ENCODE measurements at regions not wholly inside any gene's neighbourhood (a gene's known extent, or its start where the extent isn't known, plus 50 kb on each side); places are given as distances from the start of the nearest gene placed in this dataset.
"Not testable (repeated sequence)": the region's sequence is repeated elsewhere in the genome, so short reads cannot be mapped to it uniquely, and the experiment has no call there.

- 59% methylated on average over 10 of the region's 10 CpGs for WGBS
- Histone ChIP-seq H3K4me1 (ENCODE audit: control insufficient read depth, insufficient read depth, low read length) (no peaks in the 10 kb centered on the region), H3K4me3 (ENCODE audit: low read length) (no peak overlapping the region), H3K27ac (ENCODE audit: low read length) (no peak overlapping the region), H3K9me3 (ENCODE audit: control insufficient read depth, low read length) (no peaks in the 10 kb centered on the region), H3K27me3 (ENCODE audit: control insufficient read depth, insufficient read depth) (no peaks in the 10 kb centered on the region)
- intact Hi-C loops (cut with DNase I): no loop called here
- no peak for ATAC-seq
- no peak for DNase-seq
Observed at GRCh38 chr2:166381-166780, 97.5 kb downstream of the SH3YL1 start.

- Histone ChIP-seq H3K27ac (ENCODE audit: low read length) (no peak overlapping the region), H3K27me3 (ENCODE audit: control insufficient read depth, insufficient read depth) (no peaks in the 10 kb centered on the region), H3K4me1 (ENCODE audit: control insufficient read depth, insufficient read depth, low read length) (no peaks in the 10 kb centered on the region), H3K9me3 (ENCODE audit: control insufficient read depth, low read length) (no peaks in the 10 kb centered on the region), H3K4me3 (ENCODE audit: low read length) (no peak overlapping the region)
- intact Hi-C loops (cut with DNase I): no loop called here
- 52% methylated on average over 1 of the region's 1 CpG for WGBS
- ATAC-seq: no peak
- DNase-seq: no peak
Observed at GRCh38 chr2:165530-165929, 98.3 kb downstream of the SH3YL1 start.

- intact Hi-C loops (cut with DNase I): no loop called here
- no peak overlapping the region for H3K27ac ChIP-seq (ENCODE audit: low read length)
- ATAC-seq (no peak), DNase-seq (no peak)
- H3K9me3 ChIP-seq (ENCODE audit: control insufficient read depth, low read length): no peaks in the 10 kb centered on the region
- no peaks in the 10 kb centered on the region for H3K4me1 ChIP-seq (ENCODE audit: control insufficient read depth, insufficient read depth, low read length)
- H3K4me3 ChIP-seq (ENCODE audit: low read length): no peak overlapping the region
- WGBS: 78% methylated on average over 13 of the region's 13 CpGs
- H3K27me3 ChIP-seq (ENCODE audit: control insufficient read depth, insufficient read depth): no peaks in the 10 kb centered on the region
Observed at GRCh38 chr2:162473-163382, 101.1 kb downstream of the SH3YL1 start.

- H3K27ac ChIP-seq (ENCODE audit: low read length): no peak overlapping the region
- H3K27me3 ChIP-seq (ENCODE audit: control insufficient read depth, insufficient read depth): no peaks in the 10 kb centered on the region
- no peak for DNase-seq
- no peak for ATAC-seq
- no peaks in the 10 kb centered on the region for H3K9me3 ChIP-seq (ENCODE audit: control insufficient read depth, low read length)
- no peak overlapping the region for H3K4me3 ChIP-seq (ENCODE audit: low read length)
- 79% methylated on average over 7 of the region's 7 CpGs for WGBS
- no peaks in the 10 kb centered on the region for H3K4me1 ChIP-seq (ENCODE audit: control insufficient read depth, insufficient read depth, low read length)
- intact Hi-C loops (cut with DNase I): no loop called here
Observed at GRCh38 chr2:161729-162128, 102.1 kb downstream of the SH3YL1 start.

- Histone ChIP-seq H3K27ac (ENCODE audit: low read length) (no peak overlapping the region), H3K27me3 (ENCODE audit: control insufficient read depth, insufficient read depth) (no peaks in the 10 kb centered on the region), H3K9me3 (ENCODE audit: control insufficient read depth, low read length) (no peaks in the 10 kb centered on the region), H3K4me1 (ENCODE audit: control insufficient read depth, insufficient read depth, low read length) (no peaks in the 10 kb centered on the region), H3K4me3 (ENCODE audit: low read length) (no peak overlapping the region)
- intact Hi-C loops (cut with DNase I): no loop called here
- DNase-seq (no peak), ATAC-seq (no peak)
- 25% methylated on average over 6 of the region's 6 CpGs for WGBS
Observed at GRCh38 chr2:151553-152334, 105.4 kb upstream of the FAM110C start.

- no peak for DNase-seq
- no peak overlapping the region for H3K4me3 ChIP-seq (ENCODE audit: low read length)
- no peak overlapping the region for H3K27ac ChIP-seq (ENCODE audit: low read length)
- no peaks in the 10 kb centered on the region for H3K27me3 ChIP-seq (ENCODE audit: control insufficient read depth, insufficient read depth)
- no peaks in the 10 kb centered on the region for H3K9me3 ChIP-seq (ENCODE audit: control insufficient read depth, low read length)
- ATAC-seq: no peak
- no peaks in the 10 kb centered on the region for H3K4me1 ChIP-seq (ENCODE audit: control insufficient read depth, insufficient read depth, low read length)
- intact Hi-C loops (cut with DNase I): no loop called here
- WGBS: 87% methylated on average over 2 of the region's 2 CpGs
Observed at GRCh38 chr2:145407-145806, 99.1 kb upstream of the FAM110C start.

- Histone ChIP-seq H3K27ac (ENCODE audit: low read length) (no peak overlapping the region), H3K4me1 (ENCODE audit: control insufficient read depth, insufficient read depth, low read length) (no peaks in the 10 kb centered on the region), H3K27me3 (ENCODE audit: control insufficient read depth, insufficient read depth) (no peaks in the 10 kb centered on the region), H3K9me3 (ENCODE audit: control insufficient read depth, low read length) (no peaks in the 10 kb centered on the region), H3K4me3 (ENCODE audit: low read length) (no peak overlapping the region)
- intact Hi-C loops (cut with DNase I): no loop called here
- DNase-seq: no peak
- 59% methylated on average over 4 of the region's 4 CpGs for WGBS
- no peak for ATAC-seq
Observed at GRCh38 chr2:141611-142010, 95.3 kb upstream of the FAM110C start.

GRCh38 chr2:136666-137065, 90.4 kb upstream of the FAM110C start:
- H3K4me1 ChIP-seq (ENCODE audit: control insufficient read depth, insufficient read depth, low read length): no peaks in the 10 kb centered on the region
- DNase-seq (no peak), ATAC-seq (no peak)
- intact Hi-C loops (cut with DNase I): no loop called here
- no peak overlapping the region for H3K27ac ChIP-seq (ENCODE audit: low read length)
- H3K4me3 ChIP-seq (ENCODE audit: low read length): no peak overlapping the region
- H3K9me3 ChIP-seq (ENCODE audit: control insufficient read depth, low read length): no peaks in the 10 kb centered on the region
- 76% methylated on average over 7 of the region's 7 CpGs for WGBS
- no peaks in the 10 kb centered on the region for H3K27me3 ChIP-seq (ENCODE audit: control insufficient read depth, insufficient read depth)

GRCh38 chr2:133675-134593, 87.6 kb upstream of the FAM110C start:
- peak; percentile 43 to 72 for ATAC-seq
- H3K27me3 ChIP-seq (ENCODE audit: control insufficient read depth, insufficient read depth): no peaks in the 10 kb centered on the region

GRCh38 chr2:126769-127168, 80.5 kb upstream of the FAM110C start:
- WGBS: 97% methylated on average over 24 of the region's 31 CpGs
- intact Hi-C loops (cut with DNase I): not testable (repeated sequence)

More at GRCh38 chr2:133675-134593, 87.6 kb upstream of the FAM110C start:
- 49% methylated on average over 7 of the region's 7 CpGs for WGBS
- Histone ChIP-seq H3K27ac (ENCODE audit: low read length) (no peak overlapping the region), H3K4me1 (ENCODE audit: control insufficient read depth, insufficient read depth, low read length) (no peaks in the 10 kb centered on the region), H3K9me3 (ENCODE audit: control insufficient read depth, low read length) (no peaks in the 10 kb centered on the region), H3K4me3 (ENCODE audit: low read length) (no peak overlapping the region)
- intact Hi-C loops (cut with DNase I): no loop called here
- DNase-seq: no peak

More at GRCh38 chr2:126769-127168, 80.5 kb upstream of the FAM110C start:
- not testable (repeated sequence) for H3K27me3 ChIP-seq (ENCODE audit: control insufficient read depth, insufficient read depth); H3K4me1 ChIP-seq (ENCODE audit: control insufficient read depth, insufficient read depth, low read length); H3K27ac ChIP-seq (ENCODE audit: low read length); ATAC-seq; H3K4me3 ChIP-seq (ENCODE audit: low read length); DNase-seq; H3K9me3 ChIP-seq (ENCODE audit: control insufficient read depth, low read length)
